ENCODE measurements at regions not wholly inside any gene's neighbourhood (a gene's known extent, or its start where the extent isn't known, plus 50 kb on each side); places are given as distances from the start of the nearest gene placed in this dataset.

DNA sequence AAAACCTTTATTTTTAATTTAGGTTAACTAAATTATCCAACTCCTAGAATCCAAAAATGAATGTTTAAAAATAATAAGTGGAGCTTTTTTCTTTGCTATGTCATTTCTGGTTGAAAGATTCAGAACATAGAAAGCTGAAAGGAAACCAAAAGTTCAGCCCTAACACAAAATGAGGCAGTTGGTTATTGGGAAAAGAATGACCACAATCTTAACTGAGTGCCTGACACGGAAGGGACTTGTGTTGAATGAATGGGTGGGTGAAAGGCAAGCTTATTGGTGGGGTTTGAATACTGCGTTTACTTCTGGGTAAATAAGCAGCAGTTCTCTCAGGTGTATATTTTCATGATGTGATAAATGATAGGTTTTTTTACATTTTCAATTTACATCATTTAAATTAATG is 243.5 kb downstream of the IRX1 start (continued):
- TF ChIP-seq POLR2AphosphoS5 (IDR thresholded peaks at IDR 0.05; ENCODE audit: low read depth) = no peak
- TF ChIP-seq NANOG (IDR thresholded peaks at IDR 0.05; ENCODE audit: borderline replicate concordance) = no peak
- TF ChIP-seq CREB1 (CRISPR knock-in tag; IDR thresholded peaks at IDR 0.05; ENCODE audit: low read depth) = no peak
- TF ChIP-seq EZH2 (IDR thresholded peaks at IDR 0.05; ENCODE audit: low read depth, unreplicated experiment) = no peak
- TF ChIP-seq, protein P1, sequence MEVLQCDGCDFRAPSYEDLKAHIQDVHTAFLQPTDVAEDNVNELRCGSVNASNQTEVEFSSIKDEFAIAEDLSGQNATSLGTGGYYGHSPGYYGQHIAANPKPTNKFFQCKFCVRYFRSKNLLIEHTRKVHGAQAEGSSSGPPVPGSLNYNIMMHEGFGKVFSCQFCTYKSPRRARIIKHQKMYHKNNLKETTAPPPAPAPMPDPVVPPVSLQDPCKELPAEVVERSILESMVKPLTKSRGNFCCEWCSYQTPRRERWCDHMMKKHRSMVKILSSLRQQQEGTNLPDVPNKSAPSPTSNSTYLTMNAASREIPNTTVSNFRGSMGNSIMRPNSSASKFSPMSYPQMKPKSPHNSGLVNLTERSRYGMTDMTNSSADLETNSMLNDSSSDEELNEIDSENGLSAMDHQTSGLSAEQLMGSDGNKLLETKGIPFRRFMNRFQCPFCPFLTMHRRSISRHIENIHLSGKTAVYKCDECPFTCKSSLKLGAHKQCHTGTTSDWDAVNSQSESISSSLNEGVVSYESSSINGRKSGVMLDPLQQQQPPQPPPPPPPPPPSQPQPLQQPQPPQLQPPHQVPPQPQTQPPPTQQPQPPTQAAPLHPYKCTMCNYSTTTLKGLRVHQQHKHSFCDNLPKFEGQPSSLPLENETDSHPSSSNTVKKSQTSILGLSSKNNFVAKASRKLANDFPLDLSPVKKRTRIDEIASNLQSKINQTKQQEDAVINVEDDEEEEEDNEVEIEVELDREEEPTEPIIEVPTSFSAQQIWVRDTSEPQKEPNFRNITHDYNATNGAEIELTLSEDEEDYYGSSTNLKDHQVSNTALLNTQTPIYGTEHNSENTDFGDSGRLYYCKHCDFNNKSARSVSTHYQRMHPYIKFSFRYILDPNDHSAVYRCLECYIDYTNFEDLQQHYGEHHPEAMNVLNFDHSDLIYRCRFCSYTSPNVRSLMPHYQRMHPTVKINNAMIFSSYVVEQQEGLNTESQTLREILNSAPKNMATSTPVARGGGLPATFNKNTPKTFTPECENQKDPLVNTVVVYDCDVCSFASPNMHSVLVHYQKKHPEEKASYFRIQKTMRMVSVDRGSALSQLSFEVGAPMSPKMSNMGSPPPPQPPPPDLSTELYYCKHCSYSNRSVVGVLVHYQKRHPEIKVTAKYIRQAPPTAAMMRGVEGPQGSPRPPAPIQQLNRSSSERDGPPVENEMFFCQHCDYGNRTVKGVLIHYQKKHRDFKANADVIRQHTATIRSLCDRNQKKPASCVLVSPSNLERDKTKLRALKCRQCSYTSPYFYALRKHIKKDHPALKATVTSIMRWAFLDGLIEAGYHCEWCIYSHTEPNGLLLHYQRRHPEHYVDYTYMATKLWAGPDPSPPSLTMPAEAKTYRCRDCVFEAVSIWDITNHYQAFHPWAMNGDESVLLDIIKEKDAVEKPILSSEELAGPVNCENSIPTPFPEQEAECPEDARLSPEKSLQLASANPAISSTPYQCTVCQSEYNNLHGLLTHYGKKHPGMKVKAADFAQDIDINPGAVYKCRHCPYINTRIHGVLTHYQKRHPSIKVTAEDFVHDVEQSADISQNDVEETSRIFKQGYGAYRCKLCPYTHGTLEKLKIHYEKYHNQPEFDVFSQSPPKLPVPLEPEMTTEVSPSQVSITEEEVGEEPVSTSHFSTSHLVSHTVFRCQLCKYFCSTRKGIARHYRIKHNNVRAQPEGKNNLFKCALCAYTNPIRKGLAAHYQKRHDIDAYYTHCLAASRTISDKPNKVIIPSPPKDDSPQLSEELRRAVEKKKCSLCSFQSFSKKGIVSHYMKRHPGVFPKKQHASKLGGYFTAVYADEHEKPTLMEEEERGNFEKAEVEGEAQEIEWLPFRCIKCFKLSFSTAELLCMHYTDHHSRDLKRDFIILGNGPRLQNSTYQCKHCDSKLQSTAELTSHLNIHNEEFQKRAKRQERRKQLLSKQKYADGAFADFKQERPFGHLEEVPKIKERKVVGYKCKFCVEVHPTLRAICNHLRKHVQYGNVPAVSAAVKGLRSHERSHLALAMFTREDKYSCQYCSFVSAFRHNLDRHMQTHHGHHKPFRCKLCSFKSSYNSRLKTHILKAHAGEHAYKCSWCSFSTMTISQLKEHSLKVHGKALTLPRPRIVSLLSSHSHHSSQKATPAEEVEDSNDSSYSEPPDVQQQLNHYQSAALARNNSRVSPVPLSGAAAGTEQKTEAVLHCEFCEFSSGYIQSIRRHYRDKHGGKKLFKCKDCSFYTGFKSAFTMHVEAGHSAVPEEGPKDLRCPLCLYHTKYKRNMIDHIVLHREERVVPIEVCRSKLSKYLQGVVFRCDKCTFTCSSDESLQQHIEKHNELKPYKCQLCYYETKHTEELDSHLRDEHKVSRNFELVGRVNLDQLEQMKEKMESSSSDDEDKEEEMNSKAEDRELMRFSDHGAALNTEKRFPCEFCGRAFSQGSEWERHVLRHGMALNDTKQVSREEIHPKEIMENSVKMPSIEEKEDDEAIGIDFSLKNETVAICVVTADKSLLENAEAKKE (CRISPR knock-in tag; IDR thresholded peaks at IDR 0.05) = no peak
- TF ChIP-seq EZH2phosphoT487 (IDR thresholded peaks at IDR 0.05; ENCODE audit: unreplicated experiment) = no peak
- no peak for TF ChIP-seq STAT1 (IDR thresholded peaks at IDR 0.05; ENCODE audit: unreplicated experiment)
- no peak for TF ChIP-seq JUNB (IDR thresholded peaks at IDR 0.05; ENCODE audit: unreplicated experiment)
- TF ChIP-seq ZNF331 (CRISPR knock-in tag; IDR thresholded peaks at IDR 0.05; ENCODE audit: low read depth) = no peak

DNA sequence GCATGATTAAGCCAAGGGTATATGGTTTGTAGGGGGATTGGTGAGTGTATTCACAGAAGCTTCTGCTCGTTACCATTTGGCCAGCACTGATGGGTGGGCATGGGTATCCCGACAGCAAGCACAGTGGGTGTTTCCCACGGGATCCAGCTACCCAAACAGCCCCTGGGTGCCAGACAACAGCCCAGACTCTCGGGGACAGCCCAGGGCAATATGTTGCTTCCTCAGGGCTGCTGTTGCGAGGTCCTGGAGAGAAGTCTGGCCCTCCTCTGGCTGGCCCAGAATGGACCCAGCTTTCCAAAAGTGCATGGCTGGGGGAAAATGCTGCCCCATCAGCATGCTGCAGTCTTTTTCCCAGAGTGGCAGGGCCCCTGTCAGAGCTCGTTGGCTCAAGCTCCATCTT is 247.0 kb downstream of the IRX1 start:
- Mint-ChIP-seq H3K9me3 (0 out of 3 replicates have a peak, but pooled peaks cover 3% of the 10 kb centered on the region), H3K27ac (no peak overlapping the region), H3K4me3 (no peak overlapping the region), H3K4me1 (peaks cover 8% of the 10 kb centered on the region; the same call in 2 of the 3 replicates), H3K27me3 (ENCODE audit: insufficient read depth, low read depth, poor library complexity) (peaks cover 5% of the 10 kb centered on the region), H3K36me3 (ENCODE audit: low read depth) (no peaks in the 10 kb centered on the region; the same call in 2 of the 3 replicates)
- Histone ChIP-seq H3K4me1 (ENCODE audit: insufficient read depth) (no peaks in the 10 kb centered on the region), H3K27me3 (ENCODE audit: insufficient read depth) (no peaks in the 10 kb centered on the region), H4K20me1 (replicated peaks; ENCODE audit: insufficient read depth) (no peaks in the 10 kb centered on the region), H3K4me2 (no peak overlapping the region), H3K79me2 (replicated peaks; ENCODE audit: insufficient read depth) (no peaks in the 10 kb centered on the region), H2AFZ (no peak overlapping the region), H3K4me3 (no peak overlapping the region), H3K9me2 (ENCODE audit: insufficient read depth) (peaks cover 16% of the 10 kb centered on the region), H3F3A (replicated peaks; ENCODE audit: low read depth) (no peaks in the 10 kb centered on the region), H3K27ac (ENCODE audit: low read depth) (no peak overlapping the region), H3K36me3 (ENCODE audit: insufficient read depth) (no peaks in the 10 kb centered on the region)
- ATAC-seq = no peak
- no peak for DNase-seq (ENCODE audit: low spot score)
- TF ChIP-seq JUNB (IDR thresholded peaks at IDR 0.05; ENCODE audit: unreplicated experiment) (no peak), REST (IDR thresholded peaks at IDR 0.05; ENCODE audit: unreplicated experiment) (no peak)
- TF ChIP-seq, protein P2, sequence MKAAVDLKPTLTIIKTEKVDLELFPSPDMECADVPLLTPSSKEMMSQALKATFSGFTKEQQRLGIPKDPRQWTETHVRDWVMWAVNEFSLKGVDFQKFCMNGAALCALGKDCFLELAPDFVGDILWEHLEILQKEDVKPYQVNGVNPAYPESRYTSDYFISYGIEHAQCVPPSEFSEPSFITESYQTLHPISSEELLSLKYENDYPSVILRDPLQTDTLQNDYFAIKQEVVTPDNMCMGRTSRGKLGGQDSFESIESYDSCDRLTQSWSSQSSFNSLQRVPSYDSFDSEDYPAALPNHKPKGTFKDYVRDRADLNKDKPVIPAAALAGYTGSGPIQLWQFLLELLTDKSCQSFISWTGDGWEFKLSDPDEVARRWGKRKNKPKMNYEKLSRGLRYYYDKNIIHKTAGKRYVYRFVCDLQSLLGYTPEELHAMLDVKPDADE (IDR thresholded peaks at IDR 0.05) = no peak

All from GM23338 (cell line).